ENCODE measurements at regions not wholly inside any gene's neighbourhood (a gene's known extent, or its start where the extent isn't known, plus 50 kb on each side); places are given as distances from the start of the nearest gene placed in this dataset.

GRCh38 chr6:168193816-168194721 is 115.1 kb upstream of the FRMD1 start:
- Histone ChIP-seq H3K4me1 (ENCODE audit: low read depth, poor library complexity, severe bottlenecking) (peaks cover 25% of the 10 kb centered on the region), H3K9ac (no peak overlapping the region), H3K4me3 (IDR thresholded peaks at IDR 0.05; ENCODE audit: insufficient read depth, low read depth, low read length) (no peak overlapping the region), H3K27ac (no peak overlapping the region), H3K27me3 (ENCODE audit: insufficient read depth, low read depth) (no peaks in the 10 kb centered on the region), H4K20me1 (ENCODE audit: insufficient read depth) (no peaks in the 10 kb centered on the region), H3K36me3 (ENCODE audit: insufficient read depth) (no peaks in the 10 kb centered on the region), H2AFZ (ENCODE audit: low read depth) (no peak overlapping the region), H3K4me2 (no peak overlapping the region), H3K79me2 (ENCODE audit: insufficient read depth, low read depth) (no peaks in the 10 kb centered on the region)
- TF ChIP-seq CTCF (conservative IDR thresholded peaks at IDR 0.05; ENCODE audit: low read depth, low read length): no peak

- no peak overlapping the region for H3K9ac ChIP-seq
- no peak overlapping the region for H3K4me2 ChIP-seq
- H3K4me1 ChIP-seq (ENCODE audit: low read depth, poor library complexity, severe bottlenecking): peaks cover 16% of the 10 kb centered on the region
- no peak for TF ChIP-seq CTCF (conservative IDR thresholded peaks at IDR 0.05; ENCODE audit: low read depth, low read length)
- no peaks in the 10 kb centered on the region for H3K79me2 ChIP-seq (ENCODE audit: insufficient read depth, low read depth)
- H2AFZ ChIP-seq (ENCODE audit: low read depth): no peak overlapping the region
- H3K4me3 ChIP-seq (IDR thresholded peaks at IDR 0.05; ENCODE audit: insufficient read depth, low read depth, low read length): no peak overlapping the region
- no peaks in the 10 kb centered on the region for H3K27me3 ChIP-seq (ENCODE audit: insufficient read depth, low read depth)
- no peaks in the 10 kb centered on the region for H4K20me1 ChIP-seq (ENCODE audit: insufficient read depth)
- H3K36me3 ChIP-seq (ENCODE audit: insufficient read depth): no peaks in the 10 kb centered on the region
- H3K27ac ChIP-seq: no peak overlapping the region
These were observed 114.1 kb upstream of the FRMD1 start for GRCh38 chr6:168192901-168193815.

GRCh38 chr6:168192195-168192900 is 113.3 kb upstream of the FRMD1 start:
- Histone ChIP-seq H3K27ac (no peak overlapping the region), H3K27me3 (ENCODE audit: insufficient read depth, low read depth) (no peaks in the 10 kb centered on the region), H4K20me1 (ENCODE audit: insufficient read depth) (no peaks in the 10 kb centered on the region), H2AFZ (ENCODE audit: low read depth) (no peak overlapping the region), H3K36me3 (ENCODE audit: insufficient read depth) (no peaks in the 10 kb centered on the region), H3K4me1 (ENCODE audit: low read depth, poor library complexity, severe bottlenecking) (peaks cover 7% of the 10 kb centered on the region), H3K4me3 (IDR thresholded peaks at IDR 0.05; ENCODE audit: insufficient read depth, low read depth, low read length) (no peak overlapping the region), H3K79me2 (ENCODE audit: insufficient read depth, low read depth) (no peaks in the 10 kb centered on the region), H3K9ac (no peak overlapping the region), H3K4me2 (no peak overlapping the region)
- no peak for TF ChIP-seq CTCF (conservative IDR thresholded peaks at IDR 0.05; ENCODE audit: low read depth, low read length)
